Skin of body (tissue), 1 donor: ENCODE measurements at regions not wholly inside any gene's neighbourhood (a gene's known extent, or its start where the extent isn't known, plus 50 kb on each side); places are given as distances from the start of the nearest gene placed in this dataset.

Experiments
- DNase-seq: peaks from one replicate; lab custom pipeline; 2025; lab: John Stamatoyannopoulos, UW

- DNase-seq: no peak
Measured at GRCh38 chr10:7507887-7508726, 97.3 kb upstream of the SFMBT2 start.

- no peak for DNase-seq
Measured at GRCh38 chr10:7506571-7506970, 95.7 kb upstream of the SFMBT2 start.

- no peak for DNase-seq
Measured at GRCh38 chr10:7505196-7505595, 94.4 kb upstream of the SFMBT2 start.

DNA sequence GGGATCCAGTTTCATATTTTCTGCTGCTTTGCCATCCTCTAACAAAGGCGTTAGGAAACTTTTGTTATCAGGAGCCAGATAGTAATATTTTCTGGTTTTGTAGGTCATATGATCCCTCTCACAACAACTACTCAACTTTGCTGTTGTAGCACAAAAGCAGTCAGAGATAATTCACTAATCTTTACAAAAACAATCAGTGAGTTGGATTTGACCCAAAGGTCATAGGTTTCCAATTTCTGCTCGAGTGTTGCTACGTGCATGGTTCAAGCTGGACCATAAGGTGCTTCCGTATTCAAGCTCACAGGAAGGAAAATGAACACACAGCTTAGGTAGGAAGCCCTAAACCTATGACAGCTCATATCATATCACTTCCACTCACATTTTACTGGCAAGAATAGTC, 92.4 kb upstream of the SFMBT2 start:
- no peak for DNase-seq

DNA sequence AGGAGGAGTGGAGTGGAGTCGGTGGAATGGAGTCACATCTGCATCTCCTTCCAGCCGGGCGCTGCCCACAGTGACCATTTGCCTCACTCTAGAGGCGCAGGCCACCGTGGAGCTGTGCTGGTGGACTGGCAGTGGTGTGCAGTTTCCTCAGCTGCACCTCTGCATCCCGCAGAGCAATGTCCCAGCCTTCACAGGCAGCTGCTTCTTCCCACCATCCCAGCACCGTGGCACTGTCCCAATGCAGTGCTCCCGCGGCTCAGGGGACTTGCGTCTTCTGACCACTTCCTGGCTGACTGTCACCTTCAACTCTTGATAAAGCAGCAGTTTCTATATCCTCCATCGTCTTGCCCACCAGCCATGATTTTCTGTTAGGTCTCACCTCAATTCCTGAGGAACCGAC, 90.3 kb upstream of the SFMBT2 start:
- DNase-seq: no peak

- no peak for DNase-seq
Measured at GRCh38 chr10:7498111-7498510, 87.3 kb upstream of the SFMBT2 start.

DNA sequence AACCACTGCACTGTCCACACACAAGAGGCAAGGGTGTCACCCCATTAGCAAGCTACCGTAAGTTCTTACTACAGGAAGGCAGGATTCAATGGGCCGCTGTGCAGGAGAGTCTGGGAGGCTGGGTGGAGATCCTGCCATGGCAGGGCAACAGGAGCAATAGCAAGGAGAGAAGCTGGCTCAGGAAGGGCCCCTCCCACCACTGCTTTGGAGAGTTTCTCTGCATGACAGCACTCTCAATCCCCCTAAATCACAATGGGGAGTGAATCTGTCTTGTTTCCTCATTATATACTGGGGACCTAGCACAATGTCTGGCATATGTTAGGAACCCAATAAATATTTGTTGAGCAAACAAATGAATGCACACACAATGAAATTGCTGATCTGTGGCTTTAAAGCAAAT, 83.2 kb upstream of the SFMBT2 start:
- DNase-seq: no peak

- no peak for DNase-seq
Measured at GRCh38 chr10:7492660-7493046, 81.8 kb upstream of the SFMBT2 start.

GRCh38 chr10:7491949-7492659, 81.3 kb upstream of the SFMBT2 start:
- DNase-seq: no peak

- DNase-seq: no peak
Measured at GRCh38 chr10:7491230-7491629, 80.4 kb upstream of the SFMBT2 start.

DNA sequence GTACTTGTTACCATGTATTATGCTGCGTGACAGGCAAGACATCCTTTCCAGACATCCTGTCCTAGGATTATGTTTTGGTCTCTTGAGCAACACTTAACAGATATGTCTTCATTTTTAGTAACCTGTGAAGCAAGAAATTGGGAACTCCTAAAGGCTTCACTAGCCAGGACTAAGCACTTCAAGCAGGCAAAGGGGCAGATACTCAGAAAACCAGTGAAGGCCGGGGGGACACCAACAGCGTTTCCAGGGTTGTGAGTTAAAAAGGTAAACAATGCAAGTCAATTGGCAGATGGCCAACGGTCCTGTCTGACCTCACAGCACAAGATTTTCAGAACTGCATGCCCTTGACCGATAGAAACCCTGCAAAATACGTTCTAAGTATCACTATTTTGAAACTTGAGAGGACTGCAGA, 77.6 kb upstream of the SFMBT2 start:
- DNase-seq: peak; percentile 49

DNA sequence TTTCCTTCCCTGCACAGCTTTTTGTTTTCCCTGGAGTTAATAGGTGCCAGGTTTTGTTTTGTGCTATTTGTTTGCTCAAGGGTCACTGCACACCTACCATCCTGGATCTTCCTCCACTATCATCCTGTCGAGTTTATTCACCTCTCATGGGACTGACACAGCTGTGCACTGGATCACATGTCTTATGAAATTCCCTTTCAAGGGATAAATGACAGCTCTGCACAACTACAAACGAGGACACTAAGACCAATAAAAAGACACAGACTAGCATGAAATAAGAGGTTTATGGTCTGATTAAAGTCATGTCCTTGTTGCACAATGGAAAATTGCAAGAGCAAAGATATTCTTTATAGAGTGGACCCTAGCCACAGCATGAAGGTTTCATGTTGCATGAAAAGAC, 76.7 kb upstream of the SFMBT2 start:
- no peak for DNase-seq

- no peak for DNase-seq
Measured at GRCh38 chr10:7486528-7486927, 75.7 kb upstream of the SFMBT2 start.

DNA sequence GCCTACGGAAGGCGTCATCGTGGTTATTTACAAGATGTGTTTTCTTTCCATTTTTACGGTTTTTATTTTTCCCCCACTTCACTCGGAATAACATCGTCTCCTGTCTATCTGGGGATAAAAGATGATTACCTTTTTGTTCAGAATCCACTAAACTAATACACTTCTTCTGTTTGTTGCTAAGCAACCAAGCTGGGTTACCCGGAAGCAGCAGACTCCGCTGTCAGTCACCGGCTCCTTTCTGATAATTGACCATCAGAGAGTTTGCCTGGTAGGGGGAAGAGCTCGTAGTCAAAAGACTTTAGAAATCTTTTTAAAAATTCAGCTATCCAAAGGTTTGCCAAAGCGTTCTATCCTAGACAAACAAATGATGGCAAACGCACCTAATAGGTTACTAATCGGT, 75.0 kb upstream of the SFMBT2 start:
- no peak for DNase-seq

GRCh38 chr10:7485244-7485556, 74.4 kb upstream of the SFMBT2 start:
- no peak for DNase-seq

DNA sequence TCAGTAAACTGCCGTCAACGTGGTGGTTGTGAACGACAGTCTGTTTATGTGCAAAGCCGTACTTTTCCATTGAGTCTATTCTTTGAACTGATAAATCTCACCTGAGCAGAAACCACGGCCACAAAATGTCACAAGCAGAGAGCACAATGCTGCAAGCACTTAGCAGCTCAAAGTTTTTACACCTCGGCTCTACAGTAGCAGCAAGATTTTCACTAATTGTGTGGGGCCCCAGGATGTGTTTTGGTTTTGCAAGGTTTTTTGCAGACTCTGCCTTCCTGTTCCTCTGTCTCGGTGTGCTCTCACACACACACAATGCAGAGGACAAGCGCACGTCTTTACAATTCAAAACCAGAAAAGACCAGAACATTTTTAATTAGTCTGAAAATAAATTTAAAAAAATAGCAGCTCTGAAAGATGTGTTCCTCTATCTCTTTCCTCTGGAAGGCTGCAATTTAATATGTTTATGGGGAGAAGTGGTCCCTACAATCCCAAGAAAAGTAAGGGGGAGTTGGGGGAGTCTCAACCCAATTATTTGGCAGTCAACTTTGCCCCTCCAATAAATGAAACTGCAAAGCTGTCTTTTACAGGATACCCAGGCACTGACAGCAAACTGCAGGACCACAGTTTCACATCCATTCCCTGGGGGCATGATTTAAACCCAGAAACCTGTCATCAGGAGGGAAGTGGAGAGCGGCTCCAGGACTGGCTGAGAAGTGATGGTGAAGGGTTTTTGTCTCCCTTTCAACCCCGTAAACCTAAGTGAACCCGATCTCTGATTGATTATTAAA, 73.8 kb upstream of the SFMBT2 start:
- no peak for DNase-seq

GRCh38 chr10:7483848-7484247, 73.0 kb upstream of the SFMBT2 start:
- DNase-seq: no peak

DNA sequence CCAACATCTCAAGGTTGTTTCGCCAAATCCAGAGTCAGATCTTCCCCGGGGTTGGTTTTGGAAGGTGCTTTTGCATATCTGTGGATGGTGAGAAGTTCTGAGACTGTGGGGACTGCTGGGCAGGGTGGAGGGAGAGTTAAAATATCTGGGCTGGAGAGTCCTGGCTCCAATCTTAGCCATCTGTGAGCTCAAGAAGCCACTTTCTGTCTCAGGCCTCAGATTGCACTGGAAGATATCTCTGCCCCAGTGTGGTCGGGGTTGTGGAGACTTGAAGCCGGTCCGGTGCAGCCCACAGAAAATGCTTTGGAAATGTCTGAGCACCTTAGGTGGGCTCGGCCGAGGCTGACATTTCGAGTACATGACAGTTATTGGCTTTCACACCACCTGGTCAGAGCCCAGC, 72.2 kb upstream of the SFMBT2 start:
- DNase-seq: no peak

DNA sequence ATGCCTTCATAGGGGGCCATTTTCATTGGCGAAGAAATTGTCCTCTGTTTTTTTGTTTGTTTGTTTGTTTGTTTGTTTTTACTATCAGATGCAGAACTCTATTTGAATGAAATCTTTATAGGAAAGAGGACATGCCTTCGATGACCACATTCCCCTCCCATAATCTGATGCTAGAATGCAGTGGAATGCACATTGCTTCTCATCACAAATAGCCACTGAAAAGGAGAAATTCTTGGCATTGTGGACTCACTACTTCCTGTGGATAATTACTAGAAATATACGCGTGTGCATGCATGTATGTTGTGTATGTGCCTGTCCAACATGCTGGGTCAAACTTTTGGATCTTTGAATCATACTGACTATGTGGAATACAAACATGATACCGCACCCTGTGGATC, 70.5 kb upstream of the SFMBT2 start:
- DNase-seq: peak; percentile 30

GRCh38 chr10:7480742-7481367, 70.0 kb upstream of the SFMBT2 start:
- DNase-seq: no peak

DNA sequence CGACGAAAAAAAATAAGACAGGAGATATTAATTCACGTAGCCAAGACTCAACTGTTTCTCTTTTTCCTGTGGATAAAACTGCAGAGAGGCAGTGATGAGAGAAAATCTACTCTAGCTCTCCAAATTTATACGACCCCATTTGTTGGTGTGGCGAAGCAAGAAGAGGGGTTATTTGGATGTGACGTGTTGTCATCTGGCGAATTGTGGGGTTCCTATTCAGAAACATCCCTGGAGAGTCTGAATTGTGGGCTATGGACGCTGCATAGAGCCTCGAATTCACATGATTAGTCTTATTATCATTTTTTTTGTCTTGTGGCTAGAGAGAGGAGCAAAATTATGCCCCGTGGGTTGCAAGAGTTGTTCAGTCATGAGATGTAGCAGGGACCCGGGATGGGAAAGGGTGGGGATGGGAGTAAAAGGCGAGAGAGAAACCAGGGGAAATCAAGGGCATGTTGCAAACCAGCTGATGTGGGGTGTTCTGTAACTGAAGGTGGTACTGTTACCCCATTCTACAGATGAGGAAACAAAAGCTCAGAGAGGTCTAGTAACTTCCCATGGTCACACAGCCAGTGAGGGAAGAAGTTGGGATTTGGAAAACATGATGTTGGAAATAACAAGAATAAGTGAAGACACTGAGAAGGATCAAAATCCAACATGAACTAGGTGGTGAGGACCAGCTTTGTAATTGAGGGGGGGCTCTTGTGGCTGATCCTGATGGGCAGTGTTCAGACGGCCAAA, 69.2 kb upstream of the SFMBT2 start:
- no peak for DNase-seq
